ENCODE measurements at regions not wholly inside any gene's neighbourhood (a gene's known extent, or its start where the extent isn't known, plus 50 kb on each side); places are given as distances from the start of the nearest gene placed in this dataset.

GRCh38 chr4:65983061-65983460, 312.8 kb upstream of the EPHA5 start:
- no peaks in the 10 kb centered on the region for H3F3A ChIP-seq (ENCODE audit: insufficient read depth)
- H4K20me1 ChIP-seq (ENCODE audit: low read depth, low read length) = no peaks in the 10 kb centered on the region
- no peak overlapping the region for H2AFZ ChIP-seq (ENCODE audit: low read depth, low read length, severe bottlenecking)
- H3K27me3 ChIP-seq (ENCODE audit: low read length) = no peaks in the 10 kb centered on the region
- H3K4me2 ChIP-seq (ENCODE audit: low read depth, low read length, poor library complexity, severe bottlenecking) = no peak overlapping the region
- H3K4me3 ChIP-seq (ENCODE audit: insufficient read depth, low read length, poor library complexity, severe bottlenecking) = no peak overlapping the region
- no peaks in the 10 kb centered on the region for H3K36me3 ChIP-seq (ENCODE audit: low read length)
- H3K9ac ChIP-seq (ENCODE audit: low read length) = no peak overlapping the region
- H3K79me2 ChIP-seq (ENCODE audit: insufficient read depth, low read length) = no peaks in the 10 kb centered on the region
- H3K9me3 ChIP-seq (ENCODE audit: insufficient read depth, low read length) = no peaks in the 10 kb centered on the region
- no peak for TF ChIP-seq EZH2phosphoT487 (conservative IDR thresholded peaks at IDR 0.05; ENCODE audit: low read length)
- H3K9me2 ChIP-seq (replicated peaks; ENCODE audit: insufficient read depth, low read length) = no peaks in the 10 kb centered on the region
- H3K27ac ChIP-seq (ENCODE audit: low read depth, low read length) = no peak overlapping the region

DNA sequence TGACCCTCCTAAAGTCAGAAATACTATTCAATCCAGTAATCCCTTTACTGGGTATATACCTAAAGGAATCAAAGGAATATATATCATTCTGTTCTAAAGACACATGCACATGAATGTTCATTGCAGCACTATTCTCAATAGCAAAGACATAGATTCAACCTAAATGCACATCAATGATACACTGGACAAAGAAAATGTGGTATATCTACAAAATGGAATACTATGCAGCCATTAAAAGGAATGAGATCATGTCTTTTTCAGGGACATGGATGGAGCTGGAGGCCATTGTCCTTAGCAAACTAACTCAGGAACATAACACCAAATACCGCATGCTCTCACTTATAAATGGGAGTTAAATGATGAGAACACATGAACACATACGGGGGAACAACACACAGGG, 306.0 kb upstream of the EPHA5 start:
- H3K9ac ChIP-seq (ENCODE audit: low read length) = no peak overlapping the region
- H2AFZ ChIP-seq (ENCODE audit: low read depth, low read length, severe bottlenecking) = no peak overlapping the region
- H3K27me3 ChIP-seq (ENCODE audit: low read length) = no peaks in the 10 kb centered on the region
- no peaks in the 10 kb centered on the region for H3K79me2 ChIP-seq (ENCODE audit: insufficient read depth, low read length)
- no peaks in the 10 kb centered on the region for H3K9me2 ChIP-seq (replicated peaks; ENCODE audit: insufficient read depth, low read length)
- no peaks in the 10 kb centered on the region for H3K9me3 ChIP-seq (ENCODE audit: insufficient read depth, low read length)
- H3K4me3 ChIP-seq (ENCODE audit: insufficient read depth, low read length, poor library complexity, severe bottlenecking) = no peak overlapping the region
- H3K4me2 ChIP-seq (ENCODE audit: low read depth, low read length, poor library complexity, severe bottlenecking) = no peak overlapping the region
- no peaks in the 10 kb centered on the region for H3K36me3 ChIP-seq (ENCODE audit: low read length)
- no peaks in the 10 kb centered on the region for H3F3A ChIP-seq (ENCODE audit: insufficient read depth)
- no peak for TF ChIP-seq EZH2phosphoT487 (conservative IDR thresholded peaks at IDR 0.05; ENCODE audit: low read length)
- TF ChIP-seq, protein P1, sequence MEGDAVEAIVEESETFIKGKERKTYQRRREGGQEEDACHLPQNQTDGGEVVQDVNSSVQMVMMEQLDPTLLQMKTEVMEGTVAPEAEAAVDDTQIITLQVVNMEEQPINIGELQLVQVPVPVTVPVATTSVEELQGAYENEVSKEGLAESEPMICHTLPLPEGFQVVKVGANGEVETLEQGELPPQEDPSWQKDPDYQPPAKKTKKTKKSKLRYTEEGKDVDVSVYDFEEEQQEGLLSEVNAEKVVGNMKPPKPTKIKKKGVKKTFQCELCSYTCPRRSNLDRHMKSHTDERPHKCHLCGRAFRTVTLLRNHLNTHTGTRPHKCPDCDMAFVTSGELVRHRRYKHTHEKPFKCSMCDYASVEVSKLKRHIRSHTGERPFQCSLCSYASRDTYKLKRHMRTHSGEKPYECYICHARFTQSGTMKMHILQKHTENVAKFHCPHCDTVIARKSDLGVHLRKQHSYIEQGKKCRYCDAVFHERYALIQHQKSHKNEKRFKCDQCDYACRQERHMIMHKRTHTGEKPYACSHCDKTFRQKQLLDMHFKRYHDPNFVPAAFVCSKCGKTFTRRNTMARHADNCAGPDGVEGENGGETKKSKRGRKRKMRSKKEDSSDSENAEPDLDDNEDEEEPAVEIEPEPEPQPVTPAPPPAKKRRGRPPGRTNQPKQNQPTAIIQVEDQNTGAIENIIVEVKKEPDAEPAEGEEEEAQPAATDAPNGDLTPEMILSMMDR (IDR thresholded peaks at IDR 0.05; ENCODE audit: insufficient read depth, low read length, poor library complexity, severe bottlenecking) = no peak
- H3K27ac ChIP-seq (ENCODE audit: low read depth, low read length) = no peak overlapping the region
- H4K20me1 ChIP-seq (ENCODE audit: low read depth, low read length) = no peaks in the 10 kb centered on the region

DNA sequence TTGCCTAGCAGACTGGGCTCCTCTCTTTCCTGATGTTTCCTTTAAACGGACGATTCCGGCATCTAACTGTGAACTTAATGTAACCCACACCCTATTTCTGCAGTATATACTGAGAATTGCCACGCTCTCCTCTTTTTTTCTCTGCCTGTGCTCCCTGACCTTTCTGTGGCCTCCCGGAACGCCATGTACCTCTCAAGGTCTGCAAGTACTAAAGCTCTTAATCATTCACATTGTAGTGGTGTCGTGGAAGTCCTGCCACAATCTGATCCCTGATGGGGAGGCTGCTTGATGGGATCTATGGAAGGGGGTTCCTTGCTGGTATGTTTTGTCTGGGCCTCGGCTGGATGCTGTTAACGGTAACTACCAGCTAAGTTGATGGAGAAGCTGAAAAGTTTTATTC, 302.9 kb upstream of the EPHA5 start:
- H3K27ac ChIP-seq (ENCODE audit: low read depth, low read length) = no peak overlapping the region
- no peaks in the 10 kb centered on the region for H3K27me3 ChIP-seq (ENCODE audit: low read length)
- H3K9ac ChIP-seq (ENCODE audit: low read length) = no peak overlapping the region
- no peaks in the 10 kb centered on the region for H3K36me3 ChIP-seq (ENCODE audit: low read length)
- no peak overlapping the region for H3K4me2 ChIP-seq (ENCODE audit: low read depth, low read length, poor library complexity, severe bottlenecking)
- no peaks in the 10 kb centered on the region for H4K20me1 ChIP-seq (ENCODE audit: low read depth, low read length)
- H3K4me3 ChIP-seq (ENCODE audit: insufficient read depth, low read length, poor library complexity, severe bottlenecking) = no peak overlapping the region
- TF ChIP-seq, protein P1 (IDR thresholded peaks at IDR 0.05; ENCODE audit: insufficient read depth, low read length, poor library complexity, severe bottlenecking) = no peak
- no peaks in the 10 kb centered on the region for H3K9me2 ChIP-seq (replicated peaks; ENCODE audit: insufficient read depth, low read length)
- no peaks in the 10 kb centered on the region for H3F3A ChIP-seq (ENCODE audit: insufficient read depth)
- no peaks in the 10 kb centered on the region for H3K79me2 ChIP-seq (ENCODE audit: insufficient read depth, low read length)
- H3K9me3 ChIP-seq (ENCODE audit: insufficient read depth, low read length) = no peaks in the 10 kb centered on the region
- H2AFZ ChIP-seq (ENCODE audit: low read depth, low read length, severe bottlenecking) = no peak overlapping the region

DNA sequence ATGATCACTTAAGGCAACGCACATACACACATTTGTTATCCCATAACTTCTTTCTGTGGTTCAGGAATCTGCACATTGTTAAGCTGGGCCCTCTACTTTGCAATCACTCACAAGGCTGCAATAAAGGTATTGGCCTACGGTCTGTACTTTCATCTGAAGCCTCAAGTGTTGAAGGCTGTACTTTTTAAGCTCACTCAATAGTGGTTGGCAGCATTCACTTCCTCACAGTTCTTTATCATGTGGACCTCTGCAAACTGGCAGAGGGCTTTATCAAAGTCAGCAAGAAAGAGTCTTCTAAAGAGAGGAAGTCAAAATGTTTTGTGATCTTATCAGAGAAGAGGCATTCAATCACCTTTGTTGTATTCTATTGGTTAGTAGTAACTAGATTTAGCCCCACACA, 301.4 kb upstream of the EPHA5 start:
- Histone ChIP-seq H3F3A (ENCODE audit: insufficient read depth) (no peaks in the 10 kb centered on the region), H3K79me2 (ENCODE audit: insufficient read depth, low read length) (no peaks in the 10 kb centered on the region), H3K4me2 (ENCODE audit: low read depth, low read length, poor library complexity, severe bottlenecking) (no peak overlapping the region), H4K20me1 (ENCODE audit: low read depth, low read length) (no peaks in the 10 kb centered on the region), H3K27ac (ENCODE audit: low read depth, low read length) (no peak overlapping the region), H3K4me3 (ENCODE audit: insufficient read depth, low read length, poor library complexity, severe bottlenecking) (no peak overlapping the region), H3K27me3 (ENCODE audit: low read length) (no peaks in the 10 kb centered on the region), H3K9me3 (ENCODE audit: insufficient read depth, low read length) (no peaks in the 10 kb centered on the region), H3K9ac (ENCODE audit: low read length) (no peak overlapping the region), H3K36me3 (ENCODE audit: low read length) (no peaks in the 10 kb centered on the region), H3K9me2 (replicated peaks; ENCODE audit: insufficient read depth, low read length) (no peaks in the 10 kb centered on the region), H2AFZ (ENCODE audit: low read depth, low read length, severe bottlenecking) (peak overlapping the region; percentile 48)
- no peak for TF ChIP-seq EZH2phosphoT487 (conservative IDR thresholded peaks at IDR 0.05; ENCODE audit: low read length)
- TF ChIP-seq, protein P1 (IDR thresholded peaks at IDR 0.05; ENCODE audit: insufficient read depth, low read length, poor library complexity, severe bottlenecking) = no peak

All from SU-DHL-6 (cell line).